ENCODE measurements at regions not wholly inside any gene's neighbourhood (a gene's known extent, or its start where the extent isn't known, plus 50 kb on each side); places are given as distances from the start of the nearest gene placed in this dataset.

- POLR2A ChIA-PET = no interaction called here
Measured at GRCh38 chr4:123976285-123976684, 579.7 kb downstream of the SPRY1 start.

GRCh38 chr4:123976819-123977218 is 580.2 kb downstream of the SPRY1 start:
- Mint-ChIP-seq H3K9me3 (ENCODE audit: insufficient read depth) (no peaks in the 10 kb centered on the region), H3K4me1 (peaks cover 3% of the 10 kb centered on the region), H3K4me3 (no peak overlapping the region), H3K27ac (no peak overlapping the region), H3K27me3 (no peaks in the 10 kb centered on the region)
- no peaks in the 10 kb centered on the region for H3K36me3 ChIP-seq (replicated peaks in 1 of 2; ENCODE audit: control extremely low read depth in 1 of 2, control insufficient read depth in 1 of 2, extremely low read depth in 1 of 2, insufficient read depth in 2 of 2, low read length in 1 of 2)
- H3K4me2 ChIP-seq (replicated peaks; ENCODE audit: low read depth, low read length, poor library complexity, severe bottlenecking) = no peak overlapping the region
- H3K27ac ChIP-seq (ENCODE audit: low read length in 2 of 2) = no peak overlapping the region
- H2AFZ ChIP-seq (ENCODE audit: insufficient read depth, low read depth, low read length, poor library complexity, severe bottlenecking) = no peak overlapping the region
- H3K9me3 ChIP-seq (ENCODE audit: control extremely low read depth in 1 of 3, control insufficient read depth in 2 of 3, insufficient read depth in 1 of 3, low read length in 2 of 3) = peaks cover 0 to 4% (median 0%) of the 10 kb centered on the region in 3 donors
- DNase-seq (no peak), ATAC-seq (ENCODE audit: low read depth) (no peak)
- no peak for TF ChIP-seq CTCF (IDR thresholded peaks at IDR 0.05)
- TF ChIP-seq EZH2 (IDR thresholded peaks at IDR 0.05; ENCODE audit: borderline replicate concordance, insufficient read depth, low read depth, low read length, poor library complexity, severe bottlenecking) = no peak
- H3K27me3 ChIP-seq (replicated peaks in 1 of 4; ENCODE audit: control extremely low read depth in 1 of 4, control insufficient read depth in 3 of 4, insufficient read depth in 4 of 4, low read length in 3 of 4) = no peaks in the 10 kb centered on the region
- H3K79me2 ChIP-seq (ENCODE audit: control insufficient read depth, insufficient read depth, low read length) = no peaks in the 10 kb centered on the region
- no peaks in the 10 kb centered on the region for H4K20me1 ChIP-seq (ENCODE audit: control insufficient read depth, insufficient read depth, low read length, poor library complexity, severe bottlenecking)
- H3K9ac ChIP-seq (ENCODE audit: low read length) = no peak overlapping the region
- intact Hi-C loops (cut with micrococcal nuclease) = no loop called here
- WGBS (ENCODE audit: insufficient coverage) = no CpG with 5 or more reads among the region's 2 CpGs
- H3K4me3 ChIP-seq (ENCODE audit: control extremely low read depth in 1 of 5, extremely low read depth in 1 of 5, insufficient read depth in 1 of 5, low read depth in 2 of 5, low read length in 4 of 5) = no peak overlapping the region
- POLR2A ChIA-PET = no interaction called here
- no peaks in the 10 kb centered on the region for H3K4me1 ChIP-seq (ENCODE audit: control insufficient read depth in 2 of 2, insufficient read depth in 2 of 2, low read length in 2 of 2)
- CTCF ChIA-PET = no interaction called here

More at GRCh38 chr4:123976285-123976684, 579.7 kb downstream of the SPRY1 start:
- TF ChIP-seq CTCF (IDR thresholded peaks at IDR 0.05) (no peak), EZH2 (IDR thresholded peaks at IDR 0.05; ENCODE audit: borderline replicate concordance, insufficient read depth, low read depth, low read length, poor library complexity, severe bottlenecking) (no peak)
- Mint-ChIP-seq H3K27me3 (no peaks in the 10 kb centered on the region), H3K27ac (no peak overlapping the region), H3K4me1 (peaks cover 3% of the 10 kb centered on the region), H3K9me3 (ENCODE audit: insufficient read depth) (no peaks in the 10 kb centered on the region), H3K4me3 (no peak overlapping the region)
- H2AFZ ChIP-seq (ENCODE audit: insufficient read depth, low read depth, low read length, poor library complexity, severe bottlenecking) = peak overlapping the region; percentile 41
- intact Hi-C loops (cut with micrococcal nuclease) = no loop called here
- ATAC-seq (ENCODE audit: low read depth) (no peak), DNase-seq (no peak)
- no peaks in the 10 kb centered on the region for H3K36me3 ChIP-seq (replicated peaks in 1 of 2; ENCODE audit: control extremely low read depth in 1 of 2, control insufficient read depth in 1 of 2, extremely low read depth in 1 of 2, insufficient read depth in 2 of 2, low read length in 1 of 2)
- 29% methylated on average over 5 of the region's 7 CpGs for WGBS (ENCODE audit: insufficient coverage)
- no peak overlapping the region for H3K27ac ChIP-seq (ENCODE audit: low read length in 2 of 2)
- H3K27me3 ChIP-seq (replicated peaks in 1 of 4; ENCODE audit: control extremely low read depth in 1 of 4, control insufficient read depth in 3 of 4, insufficient read depth in 4 of 4, low read length in 3 of 4) = no peaks in the 10 kb centered on the region
- no peak overlapping the region for H3K4me2 ChIP-seq (replicated peaks; ENCODE audit: low read depth, low read length, poor library complexity, severe bottlenecking)
- no peak overlapping the region for H3K4me3 ChIP-seq (ENCODE audit: control extremely low read depth in 1 of 5, extremely low read depth in 1 of 5, insufficient read depth in 1 of 5, low read depth in 2 of 5, low read length in 4 of 5)
- no peaks in the 10 kb centered on the region for H3K4me1 ChIP-seq (ENCODE audit: control insufficient read depth in 2 of 2, insufficient read depth in 2 of 2, low read length in 2 of 2)
- H3K79me2 ChIP-seq (ENCODE audit: control insufficient read depth, insufficient read depth, low read length) = no peaks in the 10 kb centered on the region
- H3K9me3 ChIP-seq (ENCODE audit: control extremely low read depth in 1 of 3, control insufficient read depth in 2 of 3, insufficient read depth in 1 of 3, low read length in 2 of 3) = peaks cover 0 to 4% (median 0%) of the 10 kb centered on the region in 3 donors
- no peak overlapping the region for H3K9ac ChIP-seq (ENCODE audit: low read length)
- H4K20me1 ChIP-seq (ENCODE audit: control insufficient read depth, insufficient read depth, low read length, poor library complexity, severe bottlenecking) = no peaks in the 10 kb centered on the region
- CTCF ChIA-PET = no interaction called here

Data from B cell (primary cell).